ENCODE measurements at regions not wholly inside any gene's neighbourhood (a gene's known extent, or its start where the extent isn't known, plus 50 kb on each side); places are given as distances from the start of the nearest gene placed in this dataset.
A peak's percentile ranks its signal among the peaks of the same experiment; 100 is the strongest.

GRCh38 chr6:165988302-165988756 lies 179.3 kb downstream of the TBXT start:
- DNase-seq (ENCODE audit: low spot score), result no peak
- no peaks in the 10 kb centered on the region for H3K9me3 ChIP-seq
- H3K27ac ChIP-seq, result no peak overlapping the region
- peak overlapping the region; percentile 43 for H3K4me3 ChIP-seq
- no peak for ATAC-seq (ENCODE audit: insufficient number of reproducible peaks, low FRiP score, low read depth)
- peaks cover 0 to 18% of the 10 kb centered on the region in 2 donors for H3K4me1 ChIP-seq (ENCODE audit: control insufficient read depth in 1 of 2, low read depth in 2 of 2)
- peaks cover 4% of the 10 kb centered on the region for H3K27me3 ChIP-seq (replicated peaks; ENCODE audit: insufficient read depth)
- no peak for TF ChIP-seq CTCF (IDR thresholded peaks at IDR 0.05)
- H3K36me3 ChIP-seq, result no peaks in the 10 kb centered on the region

DNA sequence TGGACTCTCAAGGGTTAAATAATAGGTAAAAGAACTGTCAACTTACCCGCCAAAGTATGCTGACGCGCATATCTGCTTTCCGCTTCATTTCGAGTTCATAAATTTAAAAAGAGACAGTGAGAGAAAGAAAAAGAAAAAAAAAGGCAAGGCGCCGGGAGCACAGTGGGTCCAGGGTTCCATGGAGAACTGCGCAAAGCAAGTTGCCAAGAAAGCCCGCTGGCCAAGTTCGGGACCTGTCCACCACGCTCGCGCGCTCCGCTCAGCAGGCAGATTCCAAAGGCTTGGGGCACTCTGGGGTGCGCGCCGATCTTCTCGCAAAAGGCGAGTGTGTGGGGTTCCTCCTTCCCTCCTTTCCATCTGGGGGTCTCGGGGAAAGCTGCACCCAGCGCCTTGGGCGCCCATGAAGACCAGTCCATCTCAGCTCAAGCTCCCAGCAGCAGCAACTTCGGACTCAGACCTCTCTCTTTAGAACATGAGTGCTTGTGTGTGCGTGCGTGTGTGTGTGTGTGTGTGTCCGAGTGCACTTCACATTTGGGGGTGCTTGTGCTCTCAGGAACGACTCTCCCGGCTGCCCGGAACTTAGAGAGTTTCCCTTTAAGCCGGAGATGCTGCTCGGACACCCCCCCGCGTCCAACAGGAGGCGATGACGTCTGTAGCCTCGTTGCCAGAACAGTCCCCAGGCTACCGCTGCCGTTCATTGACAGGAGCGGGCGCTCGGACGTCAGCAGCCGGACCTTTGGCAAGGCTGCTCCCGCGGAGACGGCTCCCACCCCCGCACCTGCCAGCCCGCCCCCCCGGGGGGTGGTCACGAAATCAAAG lies 180.0 kb downstream of the TBXT start:
- peak overlapping the region; percentile 43 for H3K4me3 ChIP-seq
- TF ChIP-seq CTCF (IDR thresholded peaks at IDR 0.05), result no peak
- DNase-seq (ENCODE audit: low spot score) (no peak), ATAC-seq (ENCODE audit: insufficient number of reproducible peaks, low FRiP score, low read depth) (no peak)
- H3K9me3 ChIP-seq, result no peaks in the 10 kb centered on the region
- no peaks in the 10 kb centered on the region for H3K36me3 ChIP-seq
- H3K27me3 ChIP-seq (replicated peaks; ENCODE audit: insufficient read depth), result peaks cover 4% of the 10 kb centered on the region
- H3K4me1 ChIP-seq (ENCODE audit: control insufficient read depth in 1 of 2, low read depth in 2 of 2), result peaks cover 0 to 18% of the 10 kb centered on the region in 2 donors
- H3K27ac ChIP-seq, result no peak overlapping the region

- Histone ChIP-seq H3K27me3 (replicated peaks; ENCODE audit: insufficient read depth) (peaks cover 4% of the 10 kb centered on the region), H3K4me1 (ENCODE audit: control insufficient read depth in 1 of 2, low read depth in 2 of 2) (peaks cover 0 to 18% of the 10 kb centered on the region in 2 donors), H3K27ac (no peak overlapping the region), H3K4me3 (peak overlapping the region; percentile 43), H3K36me3 (no peaks in the 10 kb centered on the region), H3K9me3 (no peaks in the 10 kb centered on the region)
- TF ChIP-seq CTCF (IDR thresholded peaks at IDR 0.05), result no peak
- no peak for ATAC-seq (ENCODE audit: insufficient number of reproducible peaks, low FRiP score, low read depth)
- DNase-seq (ENCODE audit: low spot score), result no peak
Observed at GRCh38 chr6:165986914-165987482, 180.7 kb downstream of the TBXT start.

DNA sequence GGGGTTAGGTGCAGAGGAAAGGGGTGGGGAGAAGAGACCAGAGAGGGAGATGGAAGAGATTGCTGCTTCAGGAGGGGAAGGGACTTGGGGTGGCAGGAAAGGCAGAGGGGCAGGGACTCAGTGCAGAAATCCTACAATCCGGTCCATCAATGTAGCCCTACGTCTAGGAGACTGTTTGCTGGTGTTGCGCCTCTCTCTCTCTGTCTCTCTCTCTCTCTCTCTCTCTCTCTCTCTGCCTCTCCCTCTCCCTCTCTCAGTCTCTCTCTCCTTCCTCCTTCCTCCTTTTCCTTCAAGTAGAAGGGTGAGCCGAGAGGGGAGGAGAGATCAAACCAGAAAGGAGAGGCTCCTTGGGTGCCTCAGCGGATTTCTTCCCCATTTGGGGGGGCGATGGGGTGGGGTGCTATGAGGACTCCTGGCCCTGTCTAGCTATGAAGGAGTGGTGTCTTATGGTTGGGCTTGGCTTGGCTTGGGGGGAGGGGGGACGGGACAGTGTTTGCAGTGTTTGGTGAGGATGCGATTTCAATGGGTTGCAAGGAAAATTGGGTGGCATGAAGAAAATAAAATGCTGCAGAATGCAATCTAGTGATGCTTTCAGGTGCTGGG lies 181.2 kb downstream of the TBXT start:
- ATAC-seq (ENCODE audit: insufficient number of reproducible peaks, low FRiP score, low read depth) (no peak), DNase-seq (ENCODE audit: low spot score) (no peak)
- peaks cover 4% of the 10 kb centered on the region for H3K27me3 ChIP-seq (replicated peaks; ENCODE audit: insufficient read depth)
- no peaks in the 10 kb centered on the region for H3K9me3 ChIP-seq
- H3K36me3 ChIP-seq, result no peaks in the 10 kb centered on the region
- H3K4me1 ChIP-seq (ENCODE audit: control insufficient read depth in 1 of 2, low read depth in 2 of 2), result peaks cover 0 to 18% of the 10 kb centered on the region in 2 donors
- no peak overlapping the region for H3K4me3 ChIP-seq
- no peak for TF ChIP-seq CTCF (IDR thresholded peaks at IDR 0.05)
- H3K27ac ChIP-seq, result no peak overlapping the region

DNA sequence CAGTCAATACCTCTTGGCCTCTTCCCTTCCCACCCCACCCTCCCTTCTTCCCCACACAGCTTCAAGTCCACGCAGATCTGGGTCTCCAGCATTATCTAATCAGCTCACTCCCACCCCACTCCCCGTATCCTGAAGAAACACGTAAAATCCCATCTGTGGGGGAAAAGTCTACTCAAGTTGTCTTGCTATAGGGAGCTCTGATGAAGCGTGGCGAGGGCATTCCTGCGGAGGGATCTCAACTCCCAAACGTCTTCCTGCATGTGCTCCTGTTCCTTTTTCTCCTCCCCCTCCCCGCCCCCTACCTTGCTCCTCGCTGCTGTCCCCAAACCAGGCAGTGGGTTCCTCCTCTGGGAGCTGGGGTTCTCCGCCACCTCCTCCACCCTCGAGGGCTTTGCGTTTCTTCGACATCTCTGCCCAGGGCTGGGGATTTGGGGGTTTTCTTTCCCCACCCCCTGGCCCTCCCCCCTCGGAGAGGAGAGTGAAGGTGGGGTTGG lies 181.8 kb downstream of the TBXT start:
- H3K4me3 ChIP-seq, result no peak overlapping the region
- DNase-seq (ENCODE audit: low spot score), result no peak
- ATAC-seq (ENCODE audit: insufficient number of reproducible peaks, low FRiP score, low read depth), result no peak
- peaks cover 0 to 18% of the 10 kb centered on the region in 2 donors for H3K4me1 ChIP-seq (ENCODE audit: control insufficient read depth in 1 of 2, low read depth in 2 of 2)
- H3K36me3 ChIP-seq, result no peaks in the 10 kb centered on the region
- no peaks in the 10 kb centered on the region for H3K9me3 ChIP-seq
- H3K27ac ChIP-seq, result no peak overlapping the region
- peaks cover 4% of the 10 kb centered on the region for H3K27me3 ChIP-seq (replicated peaks; ENCODE audit: insufficient read depth)
- no peak for TF ChIP-seq CTCF (IDR thresholded peaks at IDR 0.05)

Measured in thoracic aorta (tissue), 2 donors.